GM04503 (cell line): ENCODE measurements at regions not wholly inside any gene's neighbourhood (a gene's known extent, or its start where the extent isn't known, plus 50 kb on each side); places are given as distances from the start of the nearest gene placed in this dataset.

Experiments
- DNase-seq: peaks from one replicate; pipeline ENCODE4 v3.0.0-alpha.2; 2012; ENCODE audit warnings: low read depth

DNA sequence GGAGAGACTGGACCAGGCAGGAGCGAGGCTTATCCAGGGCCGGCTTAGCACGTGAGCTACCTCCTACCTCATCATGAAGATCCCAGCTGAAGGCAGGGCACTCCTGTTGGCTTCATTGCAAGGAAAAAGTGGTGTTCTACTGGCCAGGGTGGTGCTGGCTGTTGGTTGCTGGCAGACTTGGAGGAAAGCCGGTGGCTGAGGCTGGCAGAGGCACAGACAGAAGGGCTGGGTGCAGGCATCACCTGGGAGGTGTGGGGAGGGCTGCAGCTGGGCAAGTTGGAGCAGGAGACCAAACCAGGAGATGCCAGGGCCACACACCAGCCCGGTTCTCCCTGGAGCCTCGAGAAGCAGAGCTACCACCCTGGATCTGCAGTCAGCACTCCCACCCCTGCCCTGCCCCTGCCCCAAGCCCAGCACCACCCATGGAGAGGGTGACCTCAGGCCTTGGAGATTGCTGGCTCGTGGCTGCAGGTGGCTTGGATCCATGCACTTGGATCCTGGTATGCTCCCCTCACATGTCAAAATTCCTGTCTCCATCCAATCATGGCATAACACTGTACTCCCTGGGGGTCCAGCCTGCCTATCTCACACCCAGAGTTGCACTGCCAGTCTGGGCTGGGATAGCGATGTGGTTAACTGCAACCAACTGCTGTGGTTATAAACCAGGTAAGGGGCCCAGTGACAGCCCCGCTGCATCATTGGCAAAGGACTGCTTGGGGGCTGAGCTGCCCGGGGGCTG lies 49.7 kb downstream of the GLI2 start:
- no peak for DNase-seq

DNA sequence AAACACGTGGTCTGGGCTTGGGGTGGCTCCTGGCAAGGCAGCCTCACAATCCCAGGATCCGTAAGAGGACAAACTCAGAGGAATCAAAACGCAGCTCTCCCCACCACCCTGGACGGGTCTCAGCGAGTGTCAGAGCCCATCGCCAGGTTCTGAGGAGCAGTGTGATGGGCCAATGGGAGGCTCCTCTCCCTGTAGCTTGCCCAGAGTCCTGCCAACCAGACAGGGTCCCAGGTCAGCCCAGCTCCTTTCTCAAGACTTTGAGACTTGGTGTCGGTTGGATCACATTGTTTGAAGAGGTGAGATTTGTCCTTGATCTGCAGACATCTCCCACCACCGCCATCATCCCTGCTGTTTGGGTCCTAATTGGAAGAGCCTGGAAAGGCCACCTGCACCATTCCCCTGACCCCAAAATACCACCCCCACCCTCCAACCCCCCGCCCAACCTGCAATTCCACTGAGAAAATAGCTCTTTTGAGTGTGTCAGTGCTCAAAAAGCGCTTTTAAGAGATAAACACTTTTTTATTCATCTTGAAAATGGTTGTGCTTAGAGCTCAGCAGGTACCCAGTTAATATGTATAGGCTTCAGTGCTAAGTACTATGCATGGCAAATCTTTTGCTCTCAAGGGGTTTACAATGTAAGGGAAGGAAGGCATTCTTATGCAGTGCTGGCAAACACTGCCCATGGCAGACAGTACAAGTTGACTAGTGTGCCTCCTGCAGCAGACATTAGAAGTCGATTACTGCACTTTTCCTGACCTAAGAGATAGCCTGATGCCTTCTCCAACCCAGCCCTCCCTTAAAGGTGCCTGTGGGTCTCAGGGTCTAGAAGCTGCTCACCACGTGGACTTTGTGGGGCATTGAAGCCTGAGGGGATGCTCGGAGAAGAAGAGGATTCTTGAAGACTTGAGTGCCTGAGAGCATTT lies 50.6 kb downstream of the GLI2 start:
- DNase-seq = no peak

GRCh38 chr2:120787111-120787821 lies 51.6 kb downstream of the GLI2 start:
- DNase-seq = no peak

DNA sequence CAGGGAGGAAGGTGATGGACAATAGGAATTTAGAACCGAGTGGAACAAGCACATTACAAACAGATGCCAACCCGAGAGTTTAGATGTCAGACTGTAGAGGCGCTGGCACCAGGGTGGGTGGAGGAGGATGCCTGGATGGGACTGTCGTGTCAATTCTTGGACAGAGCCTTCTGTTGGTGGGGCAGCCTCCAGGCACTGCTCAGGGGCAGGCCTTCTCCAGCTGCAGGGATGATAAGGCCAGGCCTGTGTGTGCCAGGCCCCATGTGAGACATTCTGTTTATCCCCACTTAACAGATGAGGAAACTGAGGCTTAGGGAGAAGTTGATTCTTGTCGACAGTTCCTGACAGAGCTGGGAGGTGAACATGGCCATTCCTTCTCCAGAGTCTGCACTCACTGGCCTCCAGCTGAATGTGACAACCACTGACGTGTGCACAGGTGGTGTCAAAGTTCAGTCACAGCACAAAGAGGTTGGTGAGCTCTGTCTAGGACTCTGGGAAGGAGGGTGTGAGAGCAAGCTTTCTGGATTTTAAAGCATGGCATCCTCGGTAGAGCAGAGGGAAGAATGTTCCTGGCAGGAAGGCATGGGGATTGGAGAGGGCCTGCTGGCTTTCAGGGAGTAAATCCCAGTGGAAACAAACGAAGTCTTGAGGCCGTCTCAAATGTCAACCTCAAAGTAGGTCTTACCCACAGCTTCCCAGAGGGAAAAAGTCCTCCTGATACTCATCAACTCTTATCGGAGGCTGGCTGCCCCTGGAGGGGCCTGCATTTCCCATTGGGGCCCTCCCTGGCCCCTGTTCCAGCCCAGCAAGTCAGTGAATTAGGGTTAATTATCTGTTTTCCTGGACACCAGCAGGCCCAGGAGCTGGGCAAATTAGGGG lies 52.4 kb downstream of the GLI2 start:
- DNase-seq = no peak

DNA sequence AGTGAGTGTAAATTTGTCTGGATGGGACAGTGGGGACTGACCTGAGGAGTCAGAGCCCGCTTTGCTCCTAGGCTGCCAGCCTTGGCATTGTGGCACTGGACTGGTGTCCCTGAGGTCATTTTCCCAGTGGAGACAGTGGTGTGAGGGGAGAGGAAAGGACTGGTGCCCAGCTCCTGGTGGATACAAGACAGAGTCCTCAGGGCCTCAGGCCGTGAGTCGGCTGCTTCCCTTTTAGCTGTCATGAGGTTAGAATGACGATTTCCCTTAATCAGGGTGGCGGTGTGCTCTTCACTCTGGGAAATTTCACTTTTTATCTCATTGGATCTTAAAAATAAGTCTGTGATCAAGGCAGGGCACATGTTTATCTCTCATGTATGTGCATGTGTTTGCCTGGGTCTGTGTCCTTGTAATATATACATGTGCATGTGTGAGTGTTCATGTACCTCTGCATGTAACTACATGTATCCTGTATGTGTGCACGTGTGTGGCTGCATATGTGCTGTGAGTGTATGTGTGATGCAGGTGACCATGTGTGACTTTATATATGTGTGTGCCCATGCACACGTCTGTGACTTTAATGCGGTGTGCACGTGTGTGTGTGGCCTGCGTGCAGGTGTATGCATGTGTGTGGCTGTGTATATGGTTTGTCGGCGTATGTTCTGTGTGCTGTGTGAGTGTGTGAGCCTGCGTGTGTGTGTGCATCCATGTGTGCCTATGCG lies 55.7 kb downstream of the GLI2 start:
- DNase-seq = no peak

GRCh38 chr2:120791962-120792297 lies 56.3 kb downstream of the GLI2 start:
- DNase-seq = no peak

- no peak for DNase-seq
Measured at GRCh38 chr2:120793682-120794403, 58.2 kb downstream of the GLI2 start.

- DNase-seq = no peak
Measured at GRCh38 chr2:120794716-120795115, 59.0 kb downstream of the GLI2 start.

GRCh38 chr2:120796094-120796493 lies 60.4 kb downstream of the GLI2 start:
- DNase-seq = no peak

GRCh38 chr2:120797421-120798221 lies 62.0 kb downstream of the GLI2 start:
- no peak for DNase-seq

GRCh38 chr2:120798567-120799247 lies 63.0 kb downstream of the GLI2 start:
- no peak for DNase-seq

DNA sequence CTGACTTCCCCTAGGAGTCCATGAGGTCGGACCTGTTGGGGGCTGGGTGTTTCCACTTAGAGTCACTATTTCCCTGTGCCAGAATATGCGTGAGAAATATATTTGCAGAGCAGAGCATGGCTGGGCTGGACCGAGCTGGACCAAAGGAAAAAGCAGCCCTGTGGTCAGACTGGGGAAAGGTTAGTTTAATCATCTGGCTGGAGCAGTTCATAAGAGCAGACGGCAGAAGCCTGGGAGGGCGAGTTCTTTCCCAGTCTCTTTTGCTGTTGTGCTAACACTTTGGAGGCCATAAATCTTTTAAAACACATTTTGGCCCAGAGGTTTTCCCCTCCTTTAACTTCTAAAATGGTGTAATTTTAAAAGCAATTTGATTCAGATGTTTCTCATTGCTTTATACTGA lies 66.5 kb downstream of the GLI2 start:
- no peak for DNase-seq

- no peak for DNase-seq
Measured at GRCh38 chr2:120802867-120803484, 67.3 kb downstream of the GLI2 start.

DNA sequence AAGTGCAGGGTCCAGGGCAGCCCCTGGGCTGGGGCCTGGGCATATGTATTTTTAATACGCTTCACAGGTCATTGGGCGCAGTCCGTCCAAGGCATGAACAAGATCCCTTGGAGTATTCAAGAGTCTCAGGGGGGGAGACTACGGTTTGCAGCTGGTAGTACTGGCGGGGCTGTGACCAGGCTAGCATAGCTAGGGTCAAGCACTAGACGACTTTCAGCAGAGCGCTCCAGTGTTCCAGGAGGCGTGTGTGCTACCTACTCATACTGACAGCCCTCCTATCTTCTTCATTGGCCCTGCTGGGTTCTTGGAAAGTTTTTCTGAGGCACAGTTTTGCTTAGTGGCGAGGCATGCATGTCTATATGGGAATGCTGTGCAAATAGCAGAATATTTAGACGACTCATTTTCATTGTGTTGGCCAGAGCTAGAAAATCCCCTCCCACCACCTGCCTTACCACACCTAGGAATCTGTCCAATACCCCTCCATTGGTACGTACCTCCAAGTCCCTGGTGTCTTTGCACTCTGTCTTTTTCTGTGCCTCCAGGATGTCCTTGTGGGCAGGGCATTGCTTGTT lies 68.2 kb downstream of the GLI2 start:
- no peak for DNase-seq

DNA sequence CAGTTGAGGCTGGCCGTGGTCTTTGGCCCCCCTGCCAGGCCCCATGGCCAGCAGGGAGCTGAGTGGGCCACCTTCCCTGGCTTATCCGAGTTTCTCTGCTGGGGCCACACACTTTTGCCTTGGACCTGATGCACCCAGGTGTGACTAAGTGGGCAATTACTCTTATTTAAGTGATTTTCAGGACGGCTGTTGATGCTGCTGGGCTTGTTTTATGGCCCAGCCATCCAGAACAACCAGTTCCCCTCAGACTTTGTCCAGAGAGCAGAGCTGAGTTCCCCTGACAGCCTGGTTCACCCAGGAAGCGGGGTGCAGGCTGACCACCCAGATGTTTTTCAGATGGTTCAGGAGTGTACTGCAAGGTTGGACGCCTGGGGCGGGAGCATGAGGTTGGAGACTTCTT lies 68.8 kb downstream of the GLI2 start:
- no peak for DNase-seq

GRCh38 chr2:120805011-120805410 lies 69.3 kb downstream of the GLI2 start:
- DNase-seq = no peak

DNA sequence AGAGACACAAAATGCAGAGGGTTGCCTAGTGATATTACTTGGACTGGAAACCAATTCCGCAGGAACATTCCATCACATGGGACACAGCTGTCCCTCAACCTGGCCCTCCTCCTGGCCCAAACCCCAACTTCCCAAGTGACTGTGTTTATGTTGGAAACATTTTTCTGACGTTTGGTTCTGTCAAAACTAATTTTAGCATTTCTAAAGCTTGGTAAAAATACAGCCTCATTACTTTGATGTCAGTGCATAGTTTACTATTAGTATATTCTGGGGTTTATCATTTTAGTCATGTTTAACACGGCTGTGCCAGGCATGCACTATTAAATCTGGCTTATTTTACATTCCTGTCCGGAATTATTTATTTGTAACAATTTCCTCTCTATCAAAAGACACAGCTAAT lies 69.9 kb downstream of the GLI2 start:
- DNase-seq = no peak

- no peak for DNase-seq
Measured at GRCh38 chr2:120807751-120808150, 72.1 kb downstream of the GLI2 start.
